ENCODE measurements at regions not wholly inside any gene's neighbourhood (a gene's known extent, or its start where the extent isn't known, plus 50 kb on each side); places are given as distances from the start of the nearest gene placed in this dataset.
"Not testable (repeated sequence)": the region's sequence is repeated elsewhere in the genome, so short reads cannot be mapped to it uniquely, and the experiment has no call there.

DNA sequence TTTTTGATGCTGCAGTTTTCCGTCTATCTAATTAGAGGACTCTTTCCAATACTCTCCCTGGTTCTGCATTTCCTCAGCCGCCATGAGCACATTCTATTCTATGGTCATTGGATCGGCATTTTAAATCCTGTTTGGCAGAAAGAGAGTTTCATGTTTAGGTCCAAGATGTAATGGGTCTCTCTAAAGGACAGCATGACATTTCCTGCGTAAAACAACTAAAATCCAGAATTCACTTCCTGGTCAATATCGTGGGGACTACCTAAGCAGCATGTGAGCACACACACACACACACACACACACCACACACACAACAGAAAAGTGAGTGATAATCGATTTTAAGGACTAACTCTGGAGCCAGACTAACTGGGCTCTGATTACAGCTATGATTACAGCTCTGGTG, 757.1 kb upstream of the TPTE start:
- TF ChIP-seq POLR2AphosphoS5 (IDR thresholded peaks at IDR 0.05; ENCODE audit: low read depth, low read length); EZH2phosphoT487 (IDR thresholded peaks at IDR 0.05; ENCODE audit: borderline replicate concordance); ZNF274 (IDR thresholded peaks at IDR 0.05; ENCODE audit: low read depth, low read length); EZH2 (IDR thresholded peaks at IDR 0.05); SRF (IDR thresholded peaks at IDR 0.05; ENCODE audit: low read depth); POLR2A (IDR thresholded peaks at IDR 0.05; ENCODE audit: borderline replicate concordance, extremely low read depth, insufficient read depth, insufficient read length); SP1 (IDR thresholded peaks at IDR 0.05; ENCODE audit: low read depth): not testable (repeated sequence)
- TF ChIP-seq, protein P1, sequence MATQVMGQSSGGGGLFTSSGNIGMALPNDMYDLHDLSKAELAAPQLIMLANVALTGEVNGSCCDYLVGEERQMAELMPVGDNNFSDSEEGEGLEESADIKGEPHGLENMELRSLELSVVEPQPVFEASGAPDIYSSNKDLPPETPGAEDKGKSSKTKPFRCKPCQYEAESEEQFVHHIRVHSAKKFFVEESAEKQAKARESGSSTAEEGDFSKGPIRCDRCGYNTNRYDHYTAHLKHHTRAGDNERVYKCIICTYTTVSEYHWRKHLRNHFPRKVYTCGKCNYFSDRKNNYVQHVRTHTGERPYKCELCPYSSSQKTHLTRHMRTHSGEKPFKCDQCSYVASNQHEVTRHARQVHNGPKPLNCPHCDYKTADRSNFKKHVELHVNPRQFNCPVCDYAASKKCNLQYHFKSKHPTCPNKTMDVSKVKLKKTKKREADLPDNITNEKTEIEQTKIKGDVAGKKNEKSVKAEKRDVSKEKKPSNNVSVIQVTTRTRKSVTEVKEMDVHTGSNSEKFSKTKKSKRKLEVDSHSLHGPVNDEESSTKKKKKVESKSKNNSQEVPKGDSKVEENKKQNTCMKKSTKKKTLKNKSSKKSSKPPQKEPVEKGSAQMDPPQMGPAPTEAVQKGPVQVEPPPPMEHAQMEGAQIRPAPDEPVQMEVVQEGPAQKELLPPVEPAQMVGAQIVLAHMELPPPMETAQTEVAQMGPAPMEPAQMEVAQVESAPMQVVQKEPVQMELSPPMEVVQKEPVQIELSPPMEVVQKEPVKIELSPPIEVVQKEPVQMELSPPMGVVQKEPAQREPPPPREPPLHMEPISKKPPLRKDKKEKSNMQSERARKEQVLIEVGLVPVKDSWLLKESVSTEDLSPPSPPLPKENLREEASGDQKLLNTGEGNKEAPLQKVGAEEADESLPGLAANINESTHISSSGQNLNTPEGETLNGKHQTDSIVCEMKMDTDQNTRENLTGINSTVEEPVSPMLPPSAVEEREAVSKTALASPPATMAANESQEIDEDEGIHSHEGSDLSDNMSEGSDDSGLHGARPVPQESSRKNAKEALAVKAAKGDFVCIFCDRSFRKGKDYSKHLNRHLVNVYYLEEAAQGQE (IDR thresholded peaks at IDR 0.05; ENCODE audit: low read depth): not testable (repeated sequence)
- TF ChIP-seq, protein P2, sequence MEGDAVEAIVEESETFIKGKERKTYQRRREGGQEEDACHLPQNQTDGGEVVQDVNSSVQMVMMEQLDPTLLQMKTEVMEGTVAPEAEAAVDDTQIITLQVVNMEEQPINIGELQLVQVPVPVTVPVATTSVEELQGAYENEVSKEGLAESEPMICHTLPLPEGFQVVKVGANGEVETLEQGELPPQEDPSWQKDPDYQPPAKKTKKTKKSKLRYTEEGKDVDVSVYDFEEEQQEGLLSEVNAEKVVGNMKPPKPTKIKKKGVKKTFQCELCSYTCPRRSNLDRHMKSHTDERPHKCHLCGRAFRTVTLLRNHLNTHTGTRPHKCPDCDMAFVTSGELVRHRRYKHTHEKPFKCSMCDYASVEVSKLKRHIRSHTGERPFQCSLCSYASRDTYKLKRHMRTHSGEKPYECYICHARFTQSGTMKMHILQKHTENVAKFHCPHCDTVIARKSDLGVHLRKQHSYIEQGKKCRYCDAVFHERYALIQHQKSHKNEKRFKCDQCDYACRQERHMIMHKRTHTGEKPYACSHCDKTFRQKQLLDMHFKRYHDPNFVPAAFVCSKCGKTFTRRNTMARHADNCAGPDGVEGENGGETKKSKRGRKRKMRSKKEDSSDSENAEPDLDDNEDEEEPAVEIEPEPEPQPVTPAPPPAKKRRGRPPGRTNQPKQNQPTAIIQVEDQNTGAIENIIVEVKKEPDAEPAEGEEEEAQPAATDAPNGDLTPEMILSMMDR (IDR thresholded peaks at IDR 0.05 in 2 of 3, conservative IDR thresholded peaks at IDR 0.05 in 1 of 3; ENCODE audit: borderline replicate concordance in 1 of 3, insufficient read depth in 1 of 3, low read depth in 2 of 3, low read length in 2 of 3): not testable (repeated sequence)
- TF ChIP-seq, protein P3, sequence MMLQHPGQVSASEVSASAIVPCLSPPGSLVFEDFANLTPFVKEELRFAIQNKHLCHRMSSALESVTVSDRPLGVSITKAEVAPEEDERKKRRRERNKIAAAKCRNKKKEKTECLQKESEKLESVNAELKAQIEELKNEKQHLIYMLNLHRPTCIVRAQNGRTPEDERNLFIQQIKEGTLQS (IDR thresholded peaks at IDR 0.05): not testable (repeated sequence)
- TF ChIP-seq, protein P4, sequence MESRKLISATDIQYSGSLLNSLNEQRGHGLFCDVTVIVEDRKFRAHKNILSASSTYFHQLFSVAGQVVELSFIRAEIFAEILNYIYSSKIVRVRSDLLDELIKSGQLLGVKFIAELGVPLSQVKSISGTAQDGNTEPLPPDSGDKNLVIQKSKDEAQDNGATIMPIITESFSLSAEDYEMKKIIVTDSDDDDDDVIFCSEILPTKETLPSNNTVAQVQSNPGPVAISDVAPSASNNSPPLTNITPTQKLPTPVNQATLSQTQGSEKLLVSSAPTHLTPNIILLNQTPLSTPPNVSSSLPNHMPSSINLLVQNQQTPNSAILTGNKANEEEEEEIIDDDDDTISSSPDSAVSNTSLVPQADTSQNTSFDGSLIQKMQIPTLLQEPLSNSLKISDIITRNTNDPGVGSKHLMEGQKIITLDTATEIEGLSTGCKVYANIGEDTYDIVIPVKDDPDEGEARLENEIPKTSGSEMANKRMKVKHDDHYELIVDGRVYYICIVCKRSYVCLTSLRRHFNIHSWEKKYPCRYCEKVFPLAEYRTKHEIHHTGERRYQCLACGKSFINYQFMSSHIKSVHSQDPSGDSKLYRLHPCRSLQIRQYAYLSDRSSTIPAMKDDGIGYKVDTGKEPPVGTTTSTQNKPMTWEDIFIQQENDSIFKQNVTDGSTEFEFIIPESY (IDR thresholded peaks at IDR 0.05; ENCODE audit: extremely low read depth, insufficient replicate concordance, low read length): not testable (repeated sequence)
- TF ChIP-seq, protein P5, sequence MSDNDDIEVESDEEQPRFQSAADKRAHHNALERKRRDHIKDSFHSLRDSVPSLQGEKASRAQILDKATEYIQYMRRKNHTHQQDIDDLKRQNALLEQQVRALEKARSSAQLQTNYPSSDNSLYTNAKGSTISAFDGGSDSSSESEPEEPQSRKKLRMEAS (IDR thresholded peaks at IDR 0.05): not testable (repeated sequence)

Data from HCT116 (cell line).